ENCODE measurements at regions not wholly inside any gene's neighbourhood (a gene's known extent, or its start where the extent isn't known, plus 50 kb on each side); places are given as distances from the start of the nearest gene placed in this dataset.

DNA sequence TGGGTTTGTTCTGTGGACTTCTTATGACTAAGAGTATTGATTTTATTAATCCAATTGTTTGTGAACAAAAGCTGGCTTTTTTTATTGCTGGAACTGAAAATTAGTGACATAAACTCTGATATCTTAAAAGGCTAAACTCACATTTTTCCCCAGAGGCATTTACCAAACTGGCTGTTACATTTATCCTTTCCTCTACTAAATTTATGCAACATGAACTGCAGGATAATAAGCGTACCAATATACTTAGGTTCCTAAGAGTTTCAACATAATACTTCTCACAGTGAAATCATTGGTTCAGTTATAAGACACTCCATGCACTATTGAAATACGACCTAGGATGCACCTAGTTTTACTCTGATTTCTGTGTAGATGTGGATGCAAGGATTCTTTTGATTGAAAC lies 560.8 kb upstream of the WWC1 start:
- TF ChIP-seq, protein P1, sequence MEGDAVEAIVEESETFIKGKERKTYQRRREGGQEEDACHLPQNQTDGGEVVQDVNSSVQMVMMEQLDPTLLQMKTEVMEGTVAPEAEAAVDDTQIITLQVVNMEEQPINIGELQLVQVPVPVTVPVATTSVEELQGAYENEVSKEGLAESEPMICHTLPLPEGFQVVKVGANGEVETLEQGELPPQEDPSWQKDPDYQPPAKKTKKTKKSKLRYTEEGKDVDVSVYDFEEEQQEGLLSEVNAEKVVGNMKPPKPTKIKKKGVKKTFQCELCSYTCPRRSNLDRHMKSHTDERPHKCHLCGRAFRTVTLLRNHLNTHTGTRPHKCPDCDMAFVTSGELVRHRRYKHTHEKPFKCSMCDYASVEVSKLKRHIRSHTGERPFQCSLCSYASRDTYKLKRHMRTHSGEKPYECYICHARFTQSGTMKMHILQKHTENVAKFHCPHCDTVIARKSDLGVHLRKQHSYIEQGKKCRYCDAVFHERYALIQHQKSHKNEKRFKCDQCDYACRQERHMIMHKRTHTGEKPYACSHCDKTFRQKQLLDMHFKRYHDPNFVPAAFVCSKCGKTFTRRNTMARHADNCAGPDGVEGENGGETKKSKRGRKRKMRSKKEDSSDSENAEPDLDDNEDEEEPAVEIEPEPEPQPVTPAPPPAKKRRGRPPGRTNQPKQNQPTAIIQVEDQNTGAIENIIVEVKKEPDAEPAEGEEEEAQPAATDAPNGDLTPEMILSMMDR (IDR thresholded peaks at IDR 0.05) = no peak
- no peak for TF ChIP-seq ZNF423 (CRISPR knock-in tag; IDR thresholded peaks at IDR 0.05)
- TF ChIP-seq, protein P2, sequence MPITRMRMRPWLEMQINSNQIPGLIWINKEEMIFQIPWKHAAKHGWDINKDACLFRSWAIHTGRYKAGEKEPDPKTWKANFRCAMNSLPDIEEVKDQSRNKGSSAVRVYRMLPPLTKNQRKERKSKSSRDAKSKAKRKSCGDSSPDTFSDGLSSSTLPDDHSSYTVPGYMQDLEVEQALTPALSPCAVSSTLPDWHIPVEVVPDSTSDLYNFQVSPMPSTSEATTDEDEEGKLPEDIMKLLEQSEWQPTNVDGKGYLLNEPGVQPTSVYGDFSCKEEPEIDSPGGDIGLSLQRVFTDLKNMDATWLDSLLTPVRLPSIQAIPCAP (CRISPR knock-in tag; IDR thresholded peaks at IDR 0.05) = no peak
- no peak for TF ChIP-seq KAT7 (CRISPR knock-in tag; IDR thresholded peaks at IDR 0.05; ENCODE audit: borderline replicate concordance)
- TF ChIP-seq ZNF263 (CRISPR knock-in tag; IDR thresholded peaks at IDR 0.05; ENCODE audit: low read depth) = no peak
- TF ChIP-seq, protein P3, sequence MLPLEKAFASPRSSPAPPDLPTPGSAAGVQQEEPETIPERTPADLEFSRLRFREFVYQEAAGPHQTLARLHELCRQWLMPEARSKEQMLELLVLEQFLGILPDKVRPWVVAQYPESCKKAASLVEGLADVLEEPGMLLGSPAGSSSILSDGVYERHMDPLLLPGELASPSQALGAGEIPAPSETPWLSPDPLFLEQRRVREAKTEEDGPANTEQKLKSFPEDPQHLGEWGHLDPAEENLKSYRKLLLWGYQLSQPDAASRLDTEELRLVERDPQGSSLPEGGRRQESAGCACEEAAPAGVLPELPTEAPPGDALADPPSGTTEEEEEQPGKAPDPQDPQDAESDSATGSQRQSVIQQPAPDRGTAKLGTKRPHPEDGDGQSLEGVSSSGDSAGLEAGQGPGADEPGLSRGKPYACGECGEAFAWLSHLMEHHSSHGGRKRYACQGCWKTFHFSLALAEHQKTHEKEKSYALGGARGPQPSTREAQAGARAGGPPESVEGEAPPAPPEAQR (CRISPR knock-in tag; IDR thresholded peaks at IDR 0.05) = no peak
- TF ChIP-seq, protein P4, sequence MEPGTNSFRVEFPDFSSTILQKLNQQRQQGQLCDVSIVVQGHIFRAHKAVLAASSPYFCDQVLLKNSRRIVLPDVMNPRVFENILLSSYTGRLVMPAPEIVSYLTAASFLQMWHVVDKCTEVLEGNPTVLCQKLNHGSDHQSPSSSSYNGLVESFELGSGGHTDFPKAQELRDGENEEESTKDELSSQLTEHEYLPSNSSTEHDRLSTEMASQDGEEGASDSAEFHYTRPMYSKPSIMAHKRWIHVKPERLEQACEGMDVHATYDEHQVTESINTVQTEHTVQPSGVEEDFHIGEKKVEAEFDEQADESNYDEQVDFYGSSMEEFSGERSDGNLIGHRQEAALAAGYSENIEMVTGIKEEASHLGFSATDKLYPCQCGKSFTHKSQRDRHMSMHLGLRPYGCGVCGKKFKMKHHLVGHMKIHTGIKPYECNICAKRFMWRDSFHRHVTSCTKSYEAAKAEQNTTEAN (CRISPR knock-in tag; IDR thresholded peaks at IDR 0.05) = no peak
- TF ChIP-seq NFYB (CRISPR knock-in tag; conservative IDR thresholded peaks at IDR 0.05; ENCODE audit: low read depth) = no peak
- TF ChIP-seq, protein P5, sequence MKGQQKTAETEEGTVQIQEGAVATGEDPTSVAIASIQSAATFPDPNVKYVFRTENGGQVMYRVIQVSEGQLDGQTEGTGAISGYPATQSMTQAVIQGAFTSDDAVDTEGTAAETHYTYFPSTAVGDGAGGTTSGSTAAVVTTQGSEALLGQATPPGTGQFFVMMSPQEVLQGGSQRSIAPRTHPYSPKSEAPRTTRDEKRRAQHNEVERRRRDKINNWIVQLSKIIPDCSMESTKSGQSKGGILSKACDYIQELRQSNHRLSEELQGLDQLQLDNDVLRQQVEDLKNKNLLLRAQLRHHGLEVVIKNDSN (CRISPR knock-in tag; IDR thresholded peaks at IDR 0.05) = no peak
- TF ChIP-seq SP1 (CRISPR knock-in tag; conservative IDR thresholded peaks at IDR 0.05) = no peak
- TF ChIP-seq, protein P6, sequence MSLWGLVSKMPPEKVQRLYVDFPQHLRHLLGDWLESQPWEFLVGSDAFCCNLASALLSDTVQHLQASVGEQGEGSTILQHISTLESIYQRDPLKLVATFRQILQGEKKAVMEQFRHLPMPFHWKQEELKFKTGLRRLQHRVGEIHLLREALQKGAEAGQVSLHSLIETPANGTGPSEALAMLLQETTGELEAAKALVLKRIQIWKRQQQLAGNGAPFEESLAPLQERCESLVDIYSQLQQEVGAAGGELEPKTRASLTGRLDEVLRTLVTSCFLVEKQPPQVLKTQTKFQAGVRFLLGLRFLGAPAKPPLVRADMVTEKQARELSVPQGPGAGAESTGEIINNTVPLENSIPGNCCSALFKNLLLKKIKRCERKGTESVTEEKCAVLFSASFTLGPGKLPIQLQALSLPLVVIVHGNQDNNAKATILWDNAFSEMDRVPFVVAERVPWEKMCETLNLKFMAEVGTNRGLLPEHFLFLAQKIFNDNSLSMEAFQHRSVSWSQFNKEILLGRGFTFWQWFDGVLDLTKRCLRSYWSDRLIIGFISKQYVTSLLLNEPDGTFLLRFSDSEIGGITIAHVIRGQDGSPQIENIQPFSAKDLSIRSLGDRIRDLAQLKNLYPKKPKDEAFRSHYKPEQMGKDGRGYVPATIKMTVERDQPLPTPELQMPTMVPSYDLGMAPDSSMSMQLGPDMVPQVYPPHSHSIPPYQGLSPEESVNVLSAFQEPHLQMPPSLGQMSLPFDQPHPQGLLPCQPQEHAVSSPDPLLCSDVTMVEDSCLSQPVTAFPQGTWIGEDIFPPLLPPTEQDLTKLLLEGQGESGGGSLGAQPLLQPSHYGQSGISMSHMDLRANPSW (CRISPR knock-in tag; conservative IDR thresholded peaks at IDR 0.05; ENCODE audit: low read depth) = no peak
